NCI-H748 (cell line): ENCODE measurements at regions not wholly inside any gene's neighbourhood (a gene's known extent, or its start where the extent isn't known, plus 50 kb on each side); places are given as distances from the start of the nearest gene placed in this dataset.

Experiments
- DNase-seq: peaks from one replicate; lab custom pipeline; 2025; ENCODE audit not compliant: unreplicated experiment; lab: John Stamatoyannopoulos, UW

DNA sequence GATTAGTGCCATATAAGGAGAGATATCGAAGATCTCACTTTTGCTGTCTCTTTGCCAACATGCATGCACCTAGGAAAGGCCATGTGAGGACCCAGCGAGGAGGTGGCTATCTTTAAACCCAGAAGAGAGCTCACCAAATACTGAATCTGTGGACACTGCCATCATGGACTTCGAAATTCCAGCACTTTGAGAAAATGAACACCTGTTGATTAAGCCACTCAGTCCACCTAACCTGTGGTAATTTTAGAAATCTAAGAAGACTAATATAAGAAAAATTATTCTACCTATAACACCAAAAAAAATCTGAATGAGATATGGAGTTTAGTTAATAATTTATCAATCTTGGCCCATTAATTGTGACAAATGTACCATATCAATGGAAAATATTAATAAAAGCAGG, 193.6 kb upstream of the CARD18 start:
- no peak for DNase-seq

DNA sequence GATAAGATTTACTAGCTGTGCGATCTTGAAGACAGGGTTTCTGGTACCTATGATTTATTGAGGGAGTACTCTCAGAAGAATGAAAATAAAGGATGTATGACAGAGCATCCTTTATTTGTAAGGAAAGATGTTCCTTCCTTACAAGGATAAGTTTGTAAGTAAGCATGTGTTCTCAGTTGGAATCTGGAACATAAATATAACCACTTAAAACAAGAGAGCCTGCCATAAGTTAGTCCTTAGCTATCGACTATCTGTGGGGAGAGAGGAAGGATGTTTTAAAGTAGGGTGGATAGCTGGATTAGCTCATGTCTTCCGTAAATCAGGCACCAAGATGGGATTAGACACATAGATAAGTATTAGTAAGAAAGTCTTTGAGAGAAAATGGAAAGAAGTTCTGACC, 192.6 kb upstream of the CARD18 start:
- DNase-seq = no peak

- DNase-seq = no peak
These were observed 188.5 kb upstream of the CARD18 start for GRCh38 chr11:105328061-105328460.

DNA sequence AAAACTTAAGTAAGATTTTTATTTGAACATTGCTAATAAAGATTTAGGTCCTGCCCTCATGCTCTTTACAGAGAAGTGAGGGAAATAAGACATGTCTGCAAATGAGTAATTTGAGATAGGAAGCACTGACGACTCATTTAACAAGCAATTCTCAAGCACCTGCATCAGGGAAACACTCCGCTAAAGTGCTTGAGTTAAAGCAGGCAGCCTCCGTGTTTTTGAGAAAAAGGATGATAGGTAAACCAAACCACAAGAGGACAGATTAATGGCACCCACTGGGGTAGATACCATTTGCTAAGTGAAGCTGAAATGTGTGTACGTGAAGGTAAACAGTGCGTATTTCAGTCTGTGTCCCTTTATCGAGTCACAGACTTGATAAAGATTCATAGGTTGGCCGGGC, 184.6 kb upstream of the CARD18 start:
- peak; percentile 48 for DNase-seq

DNA sequence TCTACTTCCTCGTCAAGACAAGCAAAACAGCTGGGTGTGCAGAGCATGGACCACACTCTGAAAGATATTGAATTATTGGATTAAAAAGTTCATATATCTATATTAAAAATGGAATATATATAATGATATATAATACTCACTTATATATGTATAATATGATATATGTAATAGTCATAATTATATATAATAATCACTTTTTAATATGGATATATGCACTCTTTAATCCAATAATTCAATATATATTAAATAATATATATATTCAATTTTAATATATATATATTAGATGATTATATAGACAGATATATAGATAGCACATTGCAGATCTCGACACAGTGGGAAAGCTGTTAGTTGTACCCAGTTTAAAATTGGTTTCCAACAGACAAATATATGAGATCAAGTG, 182.1 kb upstream of the CARD18 start:
- no peak for DNase-seq

DNA sequence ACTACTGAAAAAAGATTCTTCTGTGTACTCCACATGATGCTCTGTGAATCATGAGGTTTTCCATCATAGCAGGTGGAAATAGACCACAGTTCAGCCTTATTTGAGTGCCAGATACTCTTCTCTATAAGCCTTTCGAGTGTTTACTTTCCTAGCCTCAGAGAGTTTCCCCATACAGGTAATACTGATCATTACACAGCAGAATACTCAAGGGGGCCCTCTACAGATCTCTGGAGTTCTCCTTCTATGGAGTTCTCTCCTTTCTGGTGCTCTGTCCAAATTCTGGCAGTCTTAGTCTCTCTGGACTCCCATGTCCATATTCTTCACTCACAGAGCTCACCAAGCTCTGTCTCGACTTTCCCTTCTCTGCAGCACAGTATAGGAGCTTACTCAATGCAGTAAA, 175.7 kb upstream of the CARD18 start:
- peak; percentile 31 for DNase-seq

- DNase-seq = no peak
These were observed 172.7 kb upstream of the CARD18 start for GRCh38 chr11:105312266-105312665.

DNA sequence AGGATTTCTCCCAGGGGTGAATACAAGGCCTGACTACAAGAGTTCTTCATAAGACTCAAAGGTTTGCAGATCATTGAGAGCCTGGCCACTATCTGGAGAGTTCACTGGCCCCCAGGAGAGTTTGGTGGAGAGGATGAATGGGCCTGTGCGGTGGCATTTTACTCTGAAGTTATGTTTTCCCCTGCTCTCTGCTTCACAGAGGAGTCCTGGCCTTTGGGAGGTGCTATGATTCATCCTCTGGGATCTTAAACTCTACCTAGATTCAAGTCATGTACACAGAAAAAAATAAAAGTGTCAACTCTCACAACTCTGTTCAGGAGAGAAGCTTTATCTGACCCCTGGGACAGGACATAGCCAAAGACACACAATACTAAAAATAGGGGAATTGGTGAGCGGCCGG, 159.1 kb upstream of the CARD18 start:
- no peak for DNase-seq

- DNase-seq = no peak
These were observed 158.6 kb upstream of the CARD18 start for GRCh38 chr11:105298174-105298573.

- no peak for DNase-seq
These were observed 157.9 kb upstream of the CARD18 start for GRCh38 chr11:105297463-105297862.

DNA sequence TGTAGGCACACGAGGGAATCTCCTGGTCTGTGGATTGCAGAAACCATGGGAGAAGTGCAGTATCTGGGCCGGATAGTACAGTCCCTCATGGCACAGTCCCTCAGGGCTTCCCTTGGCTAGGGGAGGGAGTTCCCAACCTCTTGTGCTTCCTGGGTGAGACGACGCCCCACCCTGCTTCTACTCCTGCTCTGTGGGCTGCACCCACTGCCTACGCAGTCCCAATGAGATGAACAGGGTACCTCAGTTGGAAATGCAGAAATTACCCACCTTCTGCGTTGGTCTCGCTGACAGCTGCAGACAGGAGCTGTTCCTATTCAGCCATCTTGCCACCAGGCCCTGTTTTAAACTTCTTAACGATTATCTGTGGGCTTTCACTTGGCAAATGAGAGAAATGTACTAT, 157.2 kb upstream of the CARD18 start:
- no peak for DNase-seq

DNA sequence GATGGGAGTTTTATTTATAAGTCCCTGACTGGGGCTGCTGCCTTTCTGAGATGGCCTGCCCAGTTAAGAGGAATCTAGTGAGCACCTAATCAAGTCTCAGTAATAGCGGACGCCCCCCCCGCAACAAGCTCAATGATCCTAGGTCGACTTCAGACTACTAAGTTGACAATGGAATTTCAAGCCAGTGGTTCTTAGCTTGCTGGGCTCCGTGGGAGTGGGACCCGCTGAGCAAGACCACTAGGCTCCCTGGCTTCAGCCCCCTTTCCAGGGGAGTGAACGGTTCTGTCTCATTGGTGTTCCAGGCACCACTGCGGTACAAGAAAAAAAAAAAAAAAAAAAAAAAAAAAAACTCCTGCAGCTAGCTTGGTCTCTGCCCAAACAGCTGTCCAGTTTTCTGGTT, 156.8 kb upstream of the CARD18 start:
- no peak for DNase-seq

GRCh38 chr11:105282658-105283057, 143.1 kb upstream of the CARD18 start:
- no peak for DNase-seq

DNA sequence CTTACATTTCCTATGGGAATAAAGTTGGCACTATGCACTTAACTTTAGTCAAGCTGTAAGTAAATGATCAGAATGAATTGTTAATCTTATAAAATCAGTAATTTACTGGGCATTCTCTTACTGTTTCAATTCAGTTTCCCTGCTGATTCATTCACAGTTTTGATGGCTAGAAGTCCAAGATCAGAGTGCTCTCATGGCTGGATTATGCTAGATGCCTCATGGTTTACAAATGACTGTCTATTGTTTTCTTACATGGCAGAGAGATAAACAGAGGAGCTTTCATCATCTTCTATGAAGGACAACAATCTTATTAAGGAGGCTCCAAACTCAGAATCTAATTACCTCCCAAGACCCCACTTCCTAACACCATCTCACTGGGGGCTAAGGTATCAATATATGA, 135.1 kb upstream of the CARD18 start:
- no peak for DNase-seq

GRCh38 chr11:105273660-105274280, 134.2 kb upstream of the CARD18 start:
- no peak for DNase-seq

GRCh38 chr11:105269862-105270261, 130.3 kb upstream of the CARD18 start:
- no peak for DNase-seq

- DNase-seq = no peak
These were observed 129.0 kb upstream of the CARD18 start for GRCh38 chr11:105268404-105269062.

DNA sequence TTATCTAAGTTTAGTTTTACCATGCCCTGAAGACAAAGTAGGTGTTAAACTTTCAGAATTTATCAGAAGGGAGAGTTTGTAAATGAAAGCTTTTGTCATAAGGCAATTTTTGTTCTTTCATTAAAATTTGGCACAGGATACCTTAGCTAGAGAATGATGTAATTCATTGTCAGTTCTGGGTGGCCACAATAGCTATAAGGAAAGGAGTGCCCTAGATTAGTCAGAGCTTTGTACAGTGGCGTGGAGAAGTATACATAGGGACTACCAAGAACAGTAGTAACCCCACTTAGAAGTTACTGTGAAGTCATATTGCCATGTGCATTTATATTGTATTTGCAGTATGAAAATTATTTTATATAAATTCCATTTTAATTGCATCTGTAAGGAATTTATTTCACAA, 126.3 kb upstream of the CARD18 start:
- no peak for DNase-seq

- no peak for DNase-seq
These were observed 121.4 kb upstream of the CARD18 start for GRCh38 chr11:105260976-105261375.

- DNase-seq = no peak
These were observed 106.3 kb upstream of the CARD18 start for GRCh38 chr11:105245781-105246315.

- no peak for DNase-seq
These were observed 104.7 kb upstream of the CARD18 start for GRCh38 chr11:105244160-105244825.

DNA sequence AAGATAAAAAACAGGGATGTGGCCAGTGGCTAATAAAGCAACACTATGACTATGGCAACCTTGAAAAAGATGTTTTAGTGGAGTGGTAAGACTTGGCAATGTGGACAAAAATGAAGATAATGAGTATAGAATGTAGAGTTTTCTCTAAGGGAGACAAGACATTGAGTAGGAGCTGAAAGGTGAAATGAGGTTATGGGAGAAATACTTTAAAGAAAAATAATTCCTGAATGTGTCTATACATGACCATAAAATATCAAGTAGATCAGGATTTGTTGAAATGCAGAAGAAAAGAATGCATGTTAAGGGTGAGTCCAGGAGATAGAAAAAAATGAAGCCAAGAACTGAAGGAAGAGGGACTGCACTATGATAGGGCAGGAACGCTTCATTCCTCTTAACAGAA, 101.6 kb upstream of the CARD18 start:
- no peak for DNase-seq
